HepG2 (cell line): ENCODE measurements at regions not wholly inside any gene's neighbourhood (a gene's known extent, or its start where the extent isn't known, plus 50 kb on each side); places are given as distances from the start of the nearest gene placed in this dataset.

ENCODE experiments used
- CENPT ChIP-seq: sonication (generic); formaldehyde crosslinking; IDR thresholded peaks from 2 replicates; pipeline ENCODE4 v1.8.0; 2022; ENCODE audit warnings: low read depth, mild to moderate bottlenecking, moderate library complexity, missing genetic modification reagents
- CTCF ChIP-seq: sonication (generic); formaldehyde crosslinking; IDR thresholded peaks from 2 replicates; pipeline ENCODE4 v1.5.0; 2020; ENCODE audit warnings: mild to moderate bottlenecking, missing genetic modification reagents, moderate library complexity
- ELF4 ChIP-seq: sonication (generic); formaldehyde crosslinking; IDR thresholded peaks from 2 replicates; pipeline ENCODE4 v1.5.0; 2020; ENCODE audit warnings: missing genetic modification reagents, mild to moderate bottlenecking, moderate library complexity, borderline replicate concordance
- FOXM1 ChIP-seq: sonication (generic); formaldehyde crosslinking; IDR thresholded peaks from 2 replicates; pipeline ENCODE4 v1.5.0; 2020; ENCODE audit warnings: missing genetic modification reagents
- NFKB2 ChIP-seq: sonication (generic); formaldehyde crosslinking; IDR thresholded peaks from 2 replicates; pipeline ENCODE4 v1.4.0; 2020; ENCODE audit warnings: missing genetic modification reagents, borderline replicate concordance
- SP1 ChIP-seq, 2 experiments: fragments of 450-650 bp in 1 of 2; sonication (generic) in 1 of 2; formaldehyde crosslinking in 1 of 2; IDR thresholded peaks; 2 replicates each; pipeline versions ENCODE4 v1.4.0 to v1.6.1; 2016 to 2020; ENCODE audit warnings: missing genetic modification reagents in 1 of 2
- SUZ12 ChIP-seq: fragments of 150-350 bp; IDR thresholded peaks from 2 replicates; pipeline ENCODE4 v1.6.1; 2014; ENCODE audit warnings: low read depth, low read length
- TGIF2 ChIP-seq: IDR thresholded peaks from 2 replicates; pipeline ENCODE4 v1.6.1; 2016; ENCODE audit warnings: control low read depth, missing compliant biosample characterization
- ZNF589 ChIP-seq: sonication (generic); formaldehyde crosslinking; conservative IDR thresholded peaks from 2 replicates; pipeline ENCODE4 v1.8.0; 2022; ENCODE audit warnings: mild to moderate bottlenecking, moderate library complexity, missing genetic modification reagents

- TF ChIP-seq CENPT (CRISPR knock-in tag), result no peak
- TF ChIP-seq CTCF (CRISPR knock-in tag), result no peak
- TF ChIP-seq ZNF589 (CRISPR knock-in tag), result no peak
- no peak for TF ChIP-seq SP1 (IDR thresholded peaks at IDR 0.05)
- no peak for TF ChIP-seq SP1 (CRISPR knock-in tag; IDR thresholded peaks at IDR 0.05)
- no peak for TF ChIP-seq NFKB2 (CRISPR knock-in tag)
- no peak for TF ChIP-seq FOXM1 (CRISPR knock-in tag)
- no peak for TF ChIP-seq ELF4 (CRISPR knock-in tag)
- no peak for TF ChIP-seq TGIF2
- no peak for TF ChIP-seq SUZ12
Observed at GRCh38 chr2:238593236-238593635, 166.5 kb downstream of the ASB1 start.
